ENCODE measurements at regions not wholly inside any gene's neighbourhood (a gene's known extent, or its start where the extent isn't known, plus 50 kb on each side); places are given as distances from the start of the nearest gene placed in this dataset.
"Not testable (repeated sequence)": the region's sequence is repeated elsewhere in the genome, so short reads cannot be mapped to it uniquely, and the experiment has no call there.

DNA sequence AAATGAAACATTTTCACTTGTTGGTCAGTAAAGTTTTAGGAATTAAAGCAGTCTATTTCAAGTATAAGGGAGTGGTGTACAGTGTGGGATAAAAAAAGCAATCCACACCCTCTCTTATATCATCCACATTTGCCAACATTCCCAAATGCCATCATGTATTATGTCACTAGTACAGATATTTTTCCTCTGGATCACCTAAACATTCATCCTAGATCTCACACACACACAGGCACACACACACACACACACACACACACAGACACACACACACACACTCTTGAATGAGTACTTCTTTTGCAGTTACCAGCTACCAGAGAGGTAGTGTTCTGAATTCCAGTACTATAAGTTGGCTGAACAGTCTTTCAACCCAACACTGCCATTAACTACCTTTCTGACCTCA, 1369.1 kb upstream of the ADGRL4 start:
- intact Hi-C loops (cut with DNase I), result no loop called here
- DNase-seq (ENCODE audit: low spot score), result no peak
- ATAC-seq, result no peak

DNA sequence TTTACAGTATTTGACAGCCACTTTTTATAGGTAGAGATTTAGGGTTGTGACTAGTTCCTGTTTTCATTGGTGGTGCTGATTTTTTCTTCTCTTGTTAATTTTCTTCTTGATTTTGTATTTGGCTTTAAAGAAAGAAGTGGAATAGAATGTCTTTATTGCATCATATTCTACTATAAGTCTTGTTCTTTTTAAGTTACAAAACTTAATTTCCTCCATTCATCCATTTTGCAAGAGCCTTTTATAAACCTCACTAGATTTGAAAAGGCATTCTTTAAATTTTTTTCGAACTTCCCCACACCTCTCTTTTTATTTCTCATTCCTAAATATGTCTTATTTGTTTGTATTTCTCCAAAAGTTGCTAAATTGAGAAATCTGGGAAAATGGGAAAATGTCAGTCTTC, 1368.6 kb upstream of the ADGRL4 start:
- DNase-seq (ENCODE audit: low spot score) (no peak), ATAC-seq (no peak)
- intact Hi-C loops (cut with DNase I), result no loop called here

DNA sequence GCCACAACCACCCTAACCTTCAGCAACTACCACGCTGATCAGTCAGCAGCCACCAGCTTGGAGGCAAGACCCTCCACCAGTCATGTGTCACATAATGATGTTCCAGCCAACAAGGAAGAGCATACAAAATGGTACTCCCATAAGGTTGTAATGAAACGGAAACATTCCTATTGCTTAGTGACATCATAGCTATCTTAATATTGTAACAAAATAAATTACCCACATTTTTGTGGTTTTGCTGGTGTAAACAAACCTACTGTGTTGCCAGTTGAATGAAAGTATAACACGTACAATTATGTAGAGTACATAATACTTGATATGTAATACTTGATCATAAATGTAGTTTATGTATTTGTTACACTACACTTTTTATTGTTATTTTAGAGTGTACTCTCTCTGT, 1363.2 kb upstream of the ADGRL4 start:
- no peak for DNase-seq (ENCODE audit: low spot score)
- ATAC-seq, result no peak
- intact Hi-C loops (cut with DNase I), result no loop called here

DNA sequence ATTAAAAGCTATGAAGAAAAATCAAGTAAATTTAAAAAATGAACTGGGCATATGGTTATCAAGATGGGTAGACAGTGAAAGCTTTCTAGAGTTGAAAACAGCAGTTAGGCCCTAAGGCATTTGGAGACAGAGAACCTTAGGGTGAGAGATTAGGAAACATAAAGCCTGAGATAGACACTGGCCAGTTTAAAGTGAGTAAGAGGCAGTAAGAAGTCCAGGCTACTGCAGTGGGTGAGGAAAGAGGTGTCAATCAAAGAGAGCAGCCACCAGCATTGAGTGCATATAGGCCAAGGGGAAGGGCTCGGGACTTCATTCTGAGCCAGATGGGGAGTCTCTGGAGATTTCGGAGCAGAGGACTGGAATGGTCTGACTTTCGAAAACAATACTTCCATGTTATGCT, 1360.5 kb upstream of the ADGRL4 start:
- DNase-seq (ENCODE audit: low spot score) (no peak), ATAC-seq (no peak)
- intact Hi-C loops (cut with DNase I), result no loop called here

DNA sequence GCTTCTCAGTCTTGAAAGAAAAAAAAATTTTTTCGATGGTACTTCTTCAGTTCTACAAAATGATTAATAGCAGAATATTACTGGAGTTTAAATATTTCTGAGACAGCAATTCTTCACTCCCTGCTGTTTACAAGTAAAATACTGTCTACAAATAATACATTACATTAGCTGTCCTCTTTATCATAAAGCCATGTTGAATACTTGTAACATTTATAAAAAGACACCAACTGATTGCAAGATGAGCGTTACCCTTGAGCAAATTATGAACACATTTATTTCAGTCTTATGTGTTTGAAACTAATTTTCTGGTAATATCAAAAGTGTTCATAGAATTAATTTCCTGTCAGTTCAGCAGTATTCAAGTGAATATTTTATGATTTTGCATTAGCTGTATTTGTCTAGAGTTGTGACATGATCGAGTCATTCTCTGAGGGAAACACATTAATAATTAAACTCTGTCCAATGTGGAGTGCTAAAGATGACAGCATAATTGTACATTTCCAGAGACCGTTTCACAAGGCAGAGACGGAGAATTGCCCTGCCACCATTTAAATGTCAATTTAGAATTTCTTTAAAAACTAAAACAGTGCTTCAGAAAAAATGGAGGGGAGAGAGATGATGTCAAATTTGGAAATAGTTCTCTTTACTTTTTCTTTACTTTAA, 1359.0 kb upstream of the ADGRL4 start:
- ATAC-seq (no peak), DNase-seq (ENCODE audit: low spot score) (no peak)
- intact Hi-C loops (cut with DNase I), result no loop called here

DNA sequence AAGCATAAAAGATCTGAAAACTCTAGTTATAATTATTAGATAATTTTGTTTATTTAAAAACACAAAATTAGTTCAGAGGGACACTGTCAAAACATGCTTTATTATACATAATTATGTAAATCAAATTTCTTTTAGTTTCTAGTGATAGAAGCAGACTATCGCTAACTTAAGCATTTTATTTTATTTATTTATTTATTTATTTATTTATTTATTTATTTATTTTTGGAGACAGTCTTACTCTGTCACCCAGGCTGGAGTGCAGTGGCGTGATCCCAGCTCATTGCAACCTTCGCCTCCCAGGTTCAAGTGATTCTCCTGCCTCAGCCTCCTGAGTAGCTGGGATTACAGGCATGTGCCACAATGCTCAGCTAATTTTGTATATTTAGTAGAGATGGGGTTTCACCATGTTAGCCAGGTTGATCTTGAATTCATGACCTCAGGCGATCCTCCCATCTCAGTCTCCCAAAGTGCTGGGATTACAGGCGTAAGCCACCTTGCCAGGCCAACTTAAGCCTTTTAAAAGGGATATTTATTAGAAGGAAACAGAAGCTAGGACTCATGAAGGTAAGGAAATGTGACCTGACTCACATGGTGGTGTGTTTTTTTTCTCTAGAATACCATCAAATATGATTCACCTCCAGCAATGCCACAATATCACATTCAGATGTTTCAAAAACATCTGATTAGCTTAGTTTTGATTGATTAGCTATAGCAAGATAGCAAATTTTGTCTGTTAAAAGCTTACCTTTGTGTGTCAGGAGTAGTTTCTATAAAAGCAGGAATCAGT, 1357.4 kb upstream of the ADGRL4 start:
- DNase-seq (ENCODE audit: low spot score) (no peak), ATAC-seq (no peak)
- intact Hi-C loops (cut with DNase I), result no loop called here

DNA sequence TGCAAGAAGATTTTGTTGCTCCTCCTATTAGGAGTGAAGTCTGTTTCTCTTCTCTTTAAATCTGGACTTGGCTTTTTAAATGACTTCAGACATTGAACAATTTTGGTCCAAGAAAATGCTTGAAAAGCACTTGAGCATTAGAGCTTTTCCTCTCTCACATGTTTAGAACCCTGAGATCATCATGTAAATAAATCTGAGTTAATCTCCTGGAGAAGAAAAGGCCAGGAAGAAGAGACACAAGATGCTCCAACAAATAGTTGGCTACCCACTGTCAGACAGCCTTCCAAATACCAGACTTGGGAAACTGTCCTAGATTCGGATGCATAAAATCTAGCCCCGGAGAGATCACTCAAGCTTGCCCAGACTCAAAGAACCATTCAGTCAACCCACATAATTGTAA, 1353.1 kb upstream of the ADGRL4 start:
- ATAC-seq (no peak), DNase-seq (ENCODE audit: low spot score) (no peak)
- intact Hi-C loops (cut with DNase I), result no loop called here

DNA sequence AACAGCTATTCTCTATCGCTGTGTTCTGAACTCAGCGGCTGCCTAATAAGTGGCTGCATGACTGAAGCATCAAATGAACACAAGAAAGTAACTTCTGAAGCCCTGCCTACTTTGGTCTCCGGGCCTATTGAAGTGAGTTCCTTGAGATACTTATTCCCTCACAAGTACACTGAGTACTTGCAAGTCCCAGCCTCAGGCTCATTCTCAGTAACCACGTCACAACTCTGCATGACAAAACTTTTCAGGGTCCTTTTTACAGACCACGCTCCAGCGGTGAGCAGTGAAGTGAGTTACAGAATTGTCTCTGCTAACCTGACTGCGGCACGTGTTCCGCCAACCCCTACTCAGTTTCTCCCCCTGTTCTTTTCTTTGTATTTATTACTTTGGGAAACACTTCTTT, 1342.7 kb upstream of the ADGRL4 start:
- ATAC-seq, result no peak
- intact Hi-C loops (cut with DNase I), result no loop called here
- no peak for DNase-seq (ENCODE audit: low spot score)

DNA sequence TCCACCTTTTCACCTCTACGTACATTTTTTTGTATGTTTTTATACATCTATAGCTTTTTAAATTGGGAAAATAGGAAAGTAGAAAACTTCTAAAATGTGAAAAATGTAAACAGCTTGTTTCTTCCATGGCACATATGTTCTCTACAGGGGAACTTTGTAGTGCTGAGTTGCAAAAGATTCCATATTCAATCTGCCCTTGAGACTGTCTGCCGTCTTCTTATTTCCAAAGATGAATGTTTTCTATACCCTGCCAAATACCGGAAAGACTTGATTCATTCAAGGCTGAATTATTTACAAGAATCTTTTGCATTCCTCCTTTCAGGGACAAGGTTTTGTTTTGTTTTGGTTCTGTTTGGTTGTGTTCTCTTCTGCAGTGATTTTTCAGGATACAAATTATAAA, 1334.5 kb upstream of the ADGRL4 start:
- DNase-seq (ENCODE audit: low spot score), result no peak
- ATAC-seq, result no peak
- intact Hi-C loops (cut with DNase I), result no loop called here

DNA sequence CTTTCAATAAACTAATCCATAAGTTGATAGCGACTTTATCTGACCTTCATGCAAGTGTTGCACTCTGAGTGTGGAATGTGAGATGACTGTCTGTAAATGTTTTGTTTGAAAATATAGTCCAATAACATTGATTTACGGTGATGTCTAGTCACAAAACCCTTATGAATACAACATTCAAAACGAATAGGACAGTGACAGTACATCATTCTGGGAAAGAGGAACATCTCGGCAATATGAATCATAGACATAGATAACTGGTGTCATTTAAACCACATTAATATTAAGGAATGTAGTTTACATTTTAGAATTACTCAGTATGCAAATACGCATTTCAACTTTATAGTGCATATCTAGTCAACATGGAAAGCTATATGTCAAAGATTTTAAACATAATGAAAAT, 1311.6 kb upstream of the ADGRL4 start:
- intact Hi-C loops (cut with DNase I), result no loop called here
- no peak for DNase-seq (ENCODE audit: low spot score)
- ATAC-seq, result no peak

DNA sequence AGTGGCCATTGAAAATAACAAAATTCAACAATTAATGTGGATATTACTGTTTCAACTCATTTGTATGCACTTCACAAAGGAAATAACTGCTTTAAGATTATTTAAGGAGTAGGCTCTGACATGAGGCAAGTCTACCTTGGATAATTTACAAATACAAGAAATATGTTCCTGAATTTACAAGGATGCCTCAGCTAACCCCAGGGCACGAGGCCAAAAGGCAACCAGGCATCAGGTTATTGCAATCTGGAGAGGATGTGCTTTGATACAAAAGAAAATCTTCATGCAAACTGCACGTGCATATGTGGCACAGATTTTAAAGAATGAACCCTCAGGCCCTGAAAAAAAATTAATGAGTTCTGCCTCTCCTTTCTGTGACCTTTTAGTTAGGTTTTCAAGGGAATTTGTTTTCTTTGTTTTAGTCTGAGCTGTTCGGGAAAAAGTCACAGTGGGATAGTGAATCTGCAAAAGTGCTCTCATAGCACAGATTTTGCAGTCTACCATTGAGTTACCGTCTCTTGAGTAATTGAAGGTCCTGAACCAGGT, 1304.2 kb upstream of the ADGRL4 start:
- intact Hi-C loops (cut with DNase I), result no loop called here
- DNase-seq (ENCODE audit: low spot score), result no peak
- no peak for ATAC-seq

DNA sequence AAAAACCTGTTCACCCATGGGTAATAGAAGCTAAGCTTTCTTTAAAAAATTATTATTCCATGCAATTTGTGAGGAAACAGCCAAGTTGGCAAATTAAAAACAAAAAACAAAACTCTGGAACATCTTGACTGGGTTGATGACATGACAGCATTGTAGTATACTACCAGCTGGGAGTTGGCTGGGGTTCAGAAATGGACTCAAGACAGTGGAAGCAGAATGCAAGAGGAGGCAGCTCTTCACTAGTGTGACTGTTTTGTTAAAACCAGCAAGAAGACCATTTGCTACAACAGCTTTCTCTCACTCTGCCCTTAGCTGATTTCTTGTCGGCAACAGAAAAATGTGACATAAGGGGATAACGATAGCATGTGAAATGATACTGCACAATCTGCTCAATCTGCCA, 1298.9 kb upstream of the ADGRL4 start:
- DNase-seq (ENCODE audit: low spot score) (no peak), ATAC-seq (no peak)
- intact Hi-C loops (cut with DNase I), result no loop called here

DNA sequence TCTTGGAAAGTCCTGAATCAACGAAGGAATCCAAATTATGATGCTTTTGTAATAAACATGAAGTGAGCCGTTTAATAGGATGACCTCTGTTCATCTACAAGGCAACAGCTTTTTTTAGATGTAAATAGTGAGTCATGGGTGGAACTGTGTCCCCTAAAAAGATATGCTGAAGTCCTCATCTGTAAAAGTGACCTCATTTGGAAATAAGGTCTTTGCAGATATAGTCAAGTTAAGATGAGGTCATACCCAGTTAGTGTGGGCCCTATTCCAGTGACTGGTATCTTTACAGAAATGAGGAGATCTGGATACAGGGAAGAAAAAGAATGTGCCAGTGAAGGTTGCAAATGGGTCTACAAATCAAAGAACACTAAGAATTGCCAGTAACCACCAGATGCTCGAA, 1287.3 kb upstream of the ADGRL4 start:
- intact Hi-C loops (cut with DNase I), result no loop called here
- ATAC-seq (no peak), DNase-seq (ENCODE audit: low spot score) (no peak)

DNA sequence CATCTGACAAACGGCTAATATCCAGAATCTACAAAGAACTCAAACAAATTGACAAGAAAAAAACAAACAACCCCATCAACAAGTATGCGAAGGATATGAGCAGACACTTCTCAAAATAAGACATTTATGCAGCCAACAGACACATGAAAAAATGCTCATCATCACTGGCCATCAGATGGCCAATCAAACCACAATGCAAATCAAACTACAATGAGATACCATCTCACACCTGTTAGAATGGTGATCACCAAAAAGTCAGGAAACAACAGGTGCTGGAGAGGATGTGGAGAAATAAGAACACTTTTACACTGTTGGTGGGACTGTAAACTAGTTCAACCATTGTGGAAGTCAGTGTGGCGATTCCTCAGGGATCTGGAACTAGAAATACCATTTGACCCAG, 1282.2 kb upstream of the ADGRL4 start:
- ATAC-seq; intact Hi-C loops (cut with DNase I); DNase-seq (ENCODE audit: low spot score): not testable (repeated sequence)

DNA sequence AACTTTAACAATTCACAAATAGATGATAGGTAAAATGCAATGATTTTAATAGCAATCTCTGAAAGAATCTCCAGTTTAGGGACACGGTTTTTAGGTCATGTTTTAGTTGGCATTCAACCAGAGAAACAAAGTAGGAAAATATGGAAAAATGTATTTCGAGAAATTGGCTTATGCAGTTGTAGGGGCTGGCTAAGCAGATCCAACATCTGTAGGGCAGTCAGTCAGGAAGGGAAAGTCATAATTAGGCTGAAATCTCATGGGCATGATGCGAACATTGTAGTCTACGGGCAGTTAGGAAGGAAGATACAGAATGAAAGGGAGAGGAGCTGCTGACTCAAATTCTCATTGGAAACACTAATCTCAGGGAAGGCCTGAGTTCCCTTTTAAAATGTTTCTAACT, 1276.0 kb upstream of the ADGRL4 start:
- intact Hi-C loops (cut with DNase I), result no loop called here
- ATAC-seq, result no peak
- DNase-seq (ENCODE audit: low spot score), result no peak

DNA sequence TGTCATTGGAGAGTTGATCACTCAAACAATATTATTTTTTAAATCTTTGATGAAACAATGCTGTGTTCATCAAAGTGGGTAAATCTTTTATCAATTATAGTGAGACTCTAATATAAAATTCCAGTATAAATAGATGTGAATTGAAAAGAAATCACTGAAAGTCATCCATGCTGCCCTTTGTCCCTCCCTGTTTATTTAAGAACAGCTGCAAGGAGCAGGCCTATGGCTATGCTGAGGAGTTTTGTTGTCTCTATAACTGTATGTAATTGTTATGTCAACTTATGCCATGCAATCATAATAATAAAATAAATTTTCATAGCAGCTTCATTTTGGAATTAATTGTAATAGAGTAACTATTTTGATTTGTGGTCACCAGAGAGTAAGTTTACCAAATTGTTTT, 1272.4 kb upstream of the ADGRL4 start:
- intact Hi-C loops (cut with DNase I), result no loop called here
- ATAC-seq (no peak), DNase-seq (ENCODE audit: low spot score) (no peak)

DNA sequence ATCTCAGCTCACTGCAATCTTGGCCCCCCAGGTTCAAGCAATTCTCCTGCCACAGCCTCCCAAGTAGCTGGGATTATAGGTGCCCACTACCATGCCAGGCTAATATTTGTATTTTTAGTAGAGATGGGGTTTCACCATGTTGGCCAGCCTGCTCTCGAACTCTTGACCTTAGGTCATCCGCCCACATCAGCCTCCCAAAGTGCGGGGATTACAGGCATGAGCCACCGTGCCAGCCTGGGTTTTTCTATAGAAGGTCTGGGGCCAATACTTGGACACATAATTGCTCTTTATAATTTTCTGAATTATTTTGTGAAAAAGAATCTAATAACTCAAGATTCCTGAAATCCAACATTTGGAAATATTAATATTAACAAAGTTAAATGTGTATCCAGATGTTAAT, 1267.7 kb upstream of the ADGRL4 start:
- intact Hi-C loops (cut with DNase I), result no loop called here
- ATAC-seq, result no peak

DNA sequence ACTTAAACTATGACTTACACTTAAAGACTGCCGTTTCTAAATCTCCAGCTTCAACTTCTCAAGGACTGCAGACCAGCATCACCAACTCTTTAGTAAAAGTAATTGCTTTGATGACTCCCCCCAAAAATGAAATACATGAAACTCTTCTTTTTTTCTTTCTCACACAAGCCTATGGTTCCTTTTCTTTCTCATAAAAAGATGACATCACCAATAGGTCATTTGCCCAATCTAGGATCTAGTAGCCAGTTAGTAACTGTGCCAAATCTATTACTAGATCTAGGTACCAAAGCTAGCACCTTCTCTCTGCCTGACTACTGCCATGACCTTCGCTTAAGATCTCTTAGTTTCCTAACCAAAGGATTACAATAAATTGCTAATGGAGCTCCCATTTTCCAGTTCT, 1266.0 kb upstream of the ADGRL4 start:
- ATAC-seq (no peak), DNase-seq (ENCODE audit: low spot score) (no peak)
- intact Hi-C loops (cut with DNase I), result no loop called here

More for the DNA sequence above, 1267.7 kb upstream of the ADGRL4 start:
- no peak for DNase-seq (ENCODE audit: low spot score)

DNA sequence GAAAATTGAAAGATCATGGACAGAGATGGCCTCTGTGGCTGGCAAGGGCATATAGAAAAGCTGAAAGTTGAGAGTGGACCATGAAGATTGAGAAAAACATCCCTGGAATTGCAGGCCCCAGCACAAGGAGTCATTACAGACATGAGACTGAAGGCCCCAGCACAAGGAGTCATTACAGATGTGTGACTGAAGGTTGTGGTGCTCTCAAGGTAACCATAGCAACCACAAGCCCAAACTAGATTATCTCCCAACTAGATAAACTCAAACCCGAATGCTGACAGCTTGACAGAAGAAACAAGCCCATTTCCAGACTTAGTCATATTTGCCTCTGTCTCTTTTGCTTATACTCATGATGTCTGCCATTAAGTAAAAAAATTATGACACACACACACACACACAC, 1252.1 kb upstream of the ADGRL4 start:
- ATAC-seq, result no peak
- intact Hi-C loops (cut with DNase I), result no loop called here

DNA sequence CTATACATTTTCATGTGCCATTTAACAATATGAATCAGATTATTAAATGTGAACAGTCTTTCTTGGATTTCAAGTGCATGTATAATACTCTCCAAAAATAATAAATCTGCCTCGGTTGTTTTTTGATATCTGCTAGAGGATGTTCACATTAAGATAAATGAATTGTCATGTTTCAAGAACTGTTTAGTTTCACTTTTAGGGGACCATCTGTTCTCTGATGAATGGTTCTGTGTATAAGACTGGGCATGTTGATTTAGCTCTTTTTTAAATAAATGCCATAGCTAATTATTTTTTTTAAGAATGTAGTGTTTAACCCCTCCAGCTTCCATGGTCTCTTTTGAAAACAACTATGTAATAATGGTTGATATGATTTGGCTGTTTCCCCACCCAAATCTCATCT, 1245.1 kb upstream of the ADGRL4 start:
- no peak for DNase-seq (ENCODE audit: low spot score)
- intact Hi-C loops (cut with DNase I), result no loop called here
- no peak for ATAC-seq

More for the DNA sequence above, 1252.1 kb upstream of the ADGRL4 start:
- DNase-seq (ENCODE audit: low spot score), result no peak

DNA sequence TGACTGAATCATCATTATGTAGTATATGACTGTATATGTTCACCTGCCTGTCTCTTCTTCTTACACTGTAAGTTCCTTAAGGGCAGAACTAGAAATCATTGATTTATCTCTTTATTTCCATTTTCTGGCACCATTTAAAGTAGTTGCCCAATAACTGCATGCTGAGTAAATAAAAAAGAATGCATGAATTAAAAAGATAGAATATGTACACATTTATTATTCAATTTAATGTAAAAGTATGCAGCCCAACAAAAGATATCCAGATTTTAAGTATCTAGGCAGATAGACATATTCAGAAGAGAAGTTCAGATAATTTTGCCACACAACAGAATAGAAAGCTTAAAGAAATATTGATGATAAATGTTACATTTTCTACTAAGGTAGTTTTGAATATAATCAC, 1244.6 kb upstream of the ADGRL4 start:
- intact Hi-C loops (cut with DNase I), result no loop called here
- ATAC-seq (no peak), DNase-seq (ENCODE audit: low spot score) (no peak)
